COLO668 (cell line): ENCODE measurements at regions not wholly inside any gene's neighbourhood (a gene's known extent, or its start where the extent isn't known, plus 50 kb on each side); places are given as distances from the start of the nearest gene placed in this dataset.

ENCODE experiments used
- DNase-seq: peaks from one replicate; lab custom pipeline; 2025; ENCODE audit not compliant: unreplicated experiment; lab: John Stamatoyannopoulos, UW

DNA sequence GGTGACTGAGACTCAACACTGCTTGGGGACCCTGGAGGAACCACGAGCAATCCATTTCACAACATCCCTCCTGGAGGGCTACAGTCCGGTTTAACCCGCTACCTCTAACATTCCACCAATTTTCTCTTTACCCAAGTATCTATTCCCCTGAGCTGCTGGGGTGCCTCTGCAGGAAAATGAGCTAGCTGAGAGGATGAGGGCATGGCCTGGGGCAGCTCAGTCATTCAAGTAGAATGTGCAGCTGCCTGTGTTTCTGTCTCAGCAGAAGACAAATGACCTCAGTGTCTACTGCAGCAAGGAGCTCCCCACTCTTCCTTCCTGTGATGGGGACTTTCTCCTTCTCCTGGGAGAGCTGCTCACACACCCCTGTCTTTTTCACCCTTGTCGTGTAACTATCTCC is 120.8 kb downstream of the ZNF518B start:
- DNase-seq, result no peak

DNA sequence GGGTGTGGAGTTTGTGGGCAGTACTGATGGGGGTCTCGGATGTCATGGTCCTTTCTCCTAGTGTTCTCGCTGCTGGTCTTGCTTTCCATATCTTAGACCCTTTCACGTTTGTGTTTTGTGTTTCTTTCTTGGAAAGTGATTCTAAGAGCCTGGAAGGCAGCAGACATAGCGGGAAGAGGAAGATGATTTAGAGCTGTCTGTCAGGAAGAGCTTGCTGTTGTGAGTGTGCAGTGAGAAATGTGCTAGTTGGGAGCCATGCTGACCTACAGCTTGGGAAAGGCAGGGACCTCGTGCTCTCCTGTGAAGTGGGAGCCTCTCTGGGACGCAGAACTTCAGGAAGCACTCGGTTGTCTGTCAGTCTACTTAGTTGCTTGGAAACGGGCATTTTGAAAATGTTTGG is 122.2 kb downstream of the ZNF518B start:
- DNase-seq, result no peak

DNA sequence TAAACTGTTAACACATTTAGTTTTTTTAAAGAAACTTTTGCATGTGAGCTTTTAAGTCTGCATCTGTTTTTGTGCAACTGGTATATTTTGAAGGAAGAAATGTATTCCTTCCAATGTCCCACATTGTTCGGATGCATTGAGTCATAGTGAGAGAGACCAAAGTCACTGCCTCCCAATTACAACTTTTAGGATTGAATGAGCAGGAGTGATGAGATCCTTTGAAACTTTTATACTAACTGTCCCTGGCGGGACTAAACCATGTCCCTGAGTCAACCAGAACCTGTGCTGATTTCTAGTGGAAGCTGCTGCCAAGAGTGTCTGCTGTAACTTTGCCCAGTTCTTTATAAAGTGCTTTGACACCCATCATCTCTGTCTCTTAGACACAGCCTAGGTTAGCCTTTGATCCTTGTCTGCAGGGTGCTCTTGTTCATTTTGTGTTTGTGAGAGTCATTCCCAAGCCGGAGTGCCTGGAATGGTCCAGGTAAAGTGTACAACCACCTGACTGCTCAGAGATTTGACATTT is 122.7 kb downstream of the ZNF518B start:
- DNase-seq, result no peak

DNA sequence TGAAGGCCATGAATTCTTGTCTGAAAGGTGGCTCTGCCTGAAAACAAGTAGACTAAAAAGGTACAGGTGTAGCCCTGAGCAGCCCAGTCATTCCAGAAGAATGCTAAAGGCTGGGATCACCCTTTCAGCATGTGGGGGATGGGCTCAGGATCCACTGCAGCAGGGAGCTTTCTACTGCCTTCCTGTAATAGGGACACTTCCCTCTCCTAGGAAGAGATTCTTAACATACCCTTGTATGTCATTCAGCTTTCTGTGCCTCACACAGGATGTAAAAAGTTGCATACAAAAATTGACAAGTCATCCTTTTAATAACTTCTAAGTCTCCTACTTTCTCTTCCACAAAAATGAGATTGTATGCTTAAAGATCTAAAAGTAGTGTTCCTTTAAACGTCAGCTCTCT is 123.3 kb downstream of the ZNF518B start:
- DNase-seq, result no peak

DNA sequence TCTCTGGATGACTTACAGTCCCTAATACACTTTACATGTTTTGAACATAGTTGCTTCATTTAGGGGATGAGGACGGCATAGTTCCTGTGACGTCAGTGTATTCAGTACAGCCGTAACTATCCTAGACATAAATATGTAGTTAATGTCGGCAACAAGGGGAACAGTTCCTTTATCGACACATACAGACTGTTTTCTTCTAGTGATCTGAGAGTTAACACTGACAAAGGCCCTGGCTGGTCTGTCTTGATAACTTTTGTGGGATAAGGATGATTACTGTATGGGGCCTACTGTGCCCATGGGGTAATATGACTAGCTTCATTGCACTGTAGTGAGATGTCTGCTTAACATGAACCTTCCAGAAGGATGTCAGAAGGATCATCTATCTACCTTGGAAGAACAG is 131.2 kb downstream of the ZNF518B start:
- no peak for DNase-seq

DNA sequence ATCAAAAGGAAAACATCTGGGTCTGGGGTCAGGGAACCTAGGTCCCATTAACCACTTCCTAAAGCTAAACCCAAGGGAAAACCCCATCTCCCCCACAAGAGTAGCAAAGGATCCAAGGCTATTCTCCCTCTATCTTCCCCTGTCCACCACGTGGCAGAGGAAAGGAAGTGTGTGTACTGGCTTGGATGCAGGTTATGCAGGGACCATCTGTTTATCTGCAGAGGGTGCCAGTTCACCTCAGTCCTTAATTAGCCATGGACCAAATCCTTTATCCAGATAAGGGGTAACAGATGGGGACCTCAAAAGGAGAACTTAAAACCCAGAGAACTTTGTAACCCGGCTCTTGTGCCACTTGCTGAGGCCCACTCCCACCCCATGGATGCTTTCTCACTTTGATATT is 135.3 kb downstream of the ZNF518B start:
- no peak for DNase-seq

DNA sequence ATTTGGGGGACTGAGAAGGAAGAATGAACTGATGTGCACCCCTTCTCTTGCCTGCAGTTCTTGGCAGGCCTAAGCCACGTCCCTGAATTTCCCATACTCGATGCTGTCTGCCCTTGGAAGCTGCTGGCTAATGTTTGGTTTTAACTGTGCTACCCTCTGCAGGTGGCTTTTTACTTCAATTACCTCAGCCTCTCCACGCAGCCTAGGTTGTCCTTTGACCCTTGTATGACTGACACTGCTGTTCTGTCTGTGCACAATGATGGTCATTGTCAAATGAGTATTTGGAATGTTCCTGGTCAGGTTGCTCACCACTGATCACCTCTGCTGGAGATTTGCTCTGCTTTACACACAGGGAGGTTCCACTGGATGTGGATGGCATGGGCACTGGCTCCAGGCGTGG is 137.1 kb downstream of the ZNF518B start:
- no peak for DNase-seq

DNA sequence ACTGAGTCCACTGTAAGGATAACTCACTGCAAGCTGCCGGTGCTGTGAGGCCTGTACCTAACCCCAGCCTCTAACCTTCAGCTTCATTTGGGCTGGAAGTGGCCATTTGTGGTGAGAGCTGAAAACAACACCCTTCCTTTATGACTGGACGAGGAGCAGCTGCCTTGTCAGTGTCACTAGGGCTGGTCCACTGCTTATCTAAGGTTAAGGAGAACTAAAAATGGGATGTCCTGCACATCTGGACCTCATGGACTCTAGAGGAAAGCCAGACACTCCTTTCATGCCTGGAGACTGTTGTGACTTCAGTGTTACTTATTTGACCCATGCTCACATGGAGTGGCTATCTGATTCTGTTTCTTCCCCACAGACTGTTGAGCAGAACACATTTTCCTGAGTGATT is 139.9 kb downstream of the ZNF518B start:
- DNase-seq, result no peak

DNA sequence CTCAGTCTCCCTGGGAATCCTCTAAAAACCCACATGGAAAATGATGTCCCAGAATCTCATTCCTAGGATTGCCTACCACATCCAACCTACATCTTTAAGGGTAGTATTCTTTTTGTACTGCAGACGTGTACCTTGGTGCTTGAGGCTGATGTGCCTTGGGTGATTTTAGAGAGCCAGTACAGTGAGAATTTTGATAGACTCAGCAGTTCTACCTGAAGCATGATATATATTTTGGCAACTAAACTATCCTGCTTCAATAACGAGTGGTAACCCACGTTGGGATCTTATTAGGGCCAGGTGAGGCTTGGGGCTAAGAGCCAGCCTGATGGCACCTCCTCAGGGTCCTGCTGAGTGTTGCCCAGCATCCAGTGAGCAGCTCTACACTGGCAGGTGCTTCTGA is 140.4 kb downstream of the ZNF518B start:
- DNase-seq, result no peak

DNA sequence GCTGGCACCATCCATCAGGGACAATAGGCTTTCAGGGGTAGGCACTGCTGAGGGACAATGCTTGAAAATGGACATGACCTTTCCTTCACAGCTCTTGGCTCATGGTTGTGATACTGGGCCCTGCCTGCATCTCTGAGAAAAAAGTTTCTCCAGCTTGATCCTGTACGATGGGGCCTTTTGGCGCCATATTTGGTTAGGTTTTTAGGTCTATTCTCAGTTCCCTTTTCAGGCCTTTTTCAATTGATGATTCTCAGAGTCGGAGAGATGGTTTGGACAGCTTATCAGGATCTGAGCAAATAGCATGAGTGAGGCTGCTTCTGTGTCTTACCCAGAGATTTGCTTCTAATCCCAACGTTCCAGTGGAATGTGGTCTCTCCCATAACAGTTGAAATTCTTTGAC is 141.6 kb downstream of the ZNF518B start:
- no peak for DNase-seq

DNA sequence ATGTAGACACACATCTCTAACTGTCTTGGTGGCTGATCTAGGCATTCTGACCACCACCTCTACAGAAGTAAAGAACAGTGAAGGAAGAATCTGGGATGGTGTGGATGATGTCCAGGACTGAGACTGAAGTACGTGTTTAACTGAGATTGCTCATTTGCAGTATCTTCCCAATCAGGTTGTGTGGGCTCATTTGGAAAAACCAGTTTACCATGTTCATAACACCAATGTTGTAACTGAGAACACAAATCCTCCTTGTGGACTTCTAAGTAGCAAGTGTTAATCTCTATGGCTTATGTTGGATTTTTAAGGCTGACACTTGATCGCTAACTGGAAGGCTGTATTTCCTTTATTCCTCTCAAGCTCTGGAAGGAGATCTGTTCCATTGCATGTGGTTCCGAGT is 144.7 kb downstream of the ZNF518B start:
- DNase-seq, result no peak

DNA sequence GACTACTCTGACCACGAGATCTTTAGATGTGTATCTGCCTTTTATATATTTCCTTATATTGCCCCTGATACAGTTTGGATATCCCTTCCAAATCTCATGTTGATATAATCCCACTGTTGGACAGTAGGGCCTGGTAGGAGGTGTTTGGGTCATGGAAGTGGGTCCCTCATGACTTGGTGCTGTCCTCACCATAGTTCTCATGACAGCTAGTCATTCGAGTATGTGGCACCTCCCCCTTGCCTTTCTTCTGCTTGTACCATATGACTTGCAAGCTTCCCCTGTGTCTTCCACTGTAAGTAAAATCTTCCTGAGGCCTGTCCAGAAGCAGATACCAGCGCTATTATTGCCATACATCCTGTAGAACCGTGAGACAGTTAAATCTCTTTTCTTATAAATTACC is 145.3 kb downstream of the ZNF518B start:
- no peak for DNase-seq

DNA sequence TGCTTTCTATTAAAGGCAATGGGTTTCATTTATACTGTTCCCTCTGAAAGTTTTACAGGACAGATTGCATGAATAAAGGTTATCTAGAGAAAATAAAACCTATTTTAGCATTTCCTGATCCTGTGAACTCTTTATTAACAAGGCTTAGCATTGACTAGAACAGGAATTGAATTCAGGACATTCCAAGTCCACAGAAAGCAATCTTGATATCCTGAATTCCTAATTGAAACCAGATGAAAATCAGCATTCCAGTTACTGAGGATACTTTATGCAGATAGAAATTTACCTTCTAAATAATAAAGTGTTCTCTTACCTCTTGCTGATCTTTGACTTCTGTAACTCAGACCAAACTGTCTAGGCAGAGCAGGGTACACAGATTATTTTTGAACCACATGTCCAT is 151.4 kb downstream of the ZNF518B start:
- DNase-seq, result no peak

DNA sequence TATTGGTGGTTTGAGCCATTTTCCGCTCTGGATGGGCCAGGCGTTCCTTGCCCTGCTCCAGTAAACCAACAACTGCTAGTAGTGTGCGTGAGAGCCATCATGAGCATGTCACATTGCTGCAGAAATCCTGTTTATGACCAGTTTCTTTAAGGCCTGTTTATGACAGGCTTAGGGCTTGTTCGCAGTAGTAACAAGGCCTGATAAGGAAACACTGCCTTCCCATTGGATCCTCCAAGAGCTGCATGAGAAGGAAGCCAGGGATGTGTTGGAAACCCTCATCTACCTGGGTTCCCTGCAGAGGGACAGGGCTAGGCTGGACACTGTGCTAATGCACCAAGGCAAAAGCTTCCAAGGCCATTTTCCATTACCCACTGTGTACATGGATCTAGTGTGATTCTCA is 153.9 kb downstream of the ZNF518B start:
- DNase-seq, result no peak

DNA sequence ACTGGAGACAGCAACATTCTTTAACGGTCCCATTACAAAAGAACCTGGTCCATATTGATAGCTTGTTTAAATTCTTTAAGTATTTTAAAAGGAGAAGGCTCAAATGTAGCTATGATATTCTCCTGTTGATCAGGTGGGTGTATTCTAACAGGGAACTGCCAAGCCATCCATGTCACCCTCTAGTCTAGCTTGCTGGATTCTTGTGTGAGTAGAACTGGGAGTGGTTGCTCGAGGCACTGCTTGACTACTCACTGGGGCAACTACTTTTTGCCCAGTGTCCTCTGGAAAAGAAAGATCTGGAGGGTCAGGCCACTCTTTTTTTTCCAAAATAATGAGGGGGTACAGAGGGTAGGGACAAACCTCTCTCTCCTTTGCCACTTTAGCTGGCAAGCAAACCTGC is 155.1 kb downstream of the ZNF518B start:
- no peak for DNase-seq

DNA sequence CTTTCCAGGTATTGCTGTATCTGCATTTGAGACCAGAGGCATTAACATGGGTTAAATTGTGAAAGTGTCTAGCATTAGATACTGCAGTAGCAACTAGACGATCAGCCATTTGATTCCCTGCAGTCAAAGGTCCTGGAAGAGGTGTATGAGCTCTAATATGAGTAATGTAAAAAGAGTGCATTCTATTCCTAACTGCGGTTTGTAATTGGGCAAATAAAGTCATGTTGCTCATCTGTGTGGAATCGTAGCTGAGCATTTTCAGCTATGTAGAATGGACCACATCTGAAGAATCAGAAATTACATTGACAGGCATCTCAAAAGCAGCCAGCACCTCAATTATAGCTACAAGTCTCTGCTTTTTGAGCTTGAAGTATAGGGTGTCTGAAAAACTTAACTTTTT is 157.6 kb downstream of the ZNF518B start:
- no peak for DNase-seq

DNA sequence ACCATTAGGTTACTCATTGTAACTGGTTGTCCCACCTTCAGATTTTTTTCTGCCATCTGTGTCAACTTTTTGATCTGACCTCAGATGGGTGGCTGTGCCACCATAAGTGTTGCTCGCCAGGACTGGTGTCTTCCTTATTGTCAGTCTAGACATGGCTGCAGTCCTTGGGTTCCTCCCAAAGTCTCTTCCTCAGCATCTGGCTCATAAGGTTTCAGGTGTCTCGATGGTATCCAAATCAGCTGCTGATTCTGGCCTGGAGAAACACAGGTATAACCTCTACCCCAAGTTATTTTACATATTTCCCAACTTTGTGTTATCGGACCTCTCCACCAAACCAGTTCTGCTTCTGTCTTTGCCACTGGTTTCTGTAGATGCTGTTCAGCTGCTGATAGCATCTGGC is 158.5 kb downstream of the ZNF518B start:
- DNase-seq, result no peak

DNA sequence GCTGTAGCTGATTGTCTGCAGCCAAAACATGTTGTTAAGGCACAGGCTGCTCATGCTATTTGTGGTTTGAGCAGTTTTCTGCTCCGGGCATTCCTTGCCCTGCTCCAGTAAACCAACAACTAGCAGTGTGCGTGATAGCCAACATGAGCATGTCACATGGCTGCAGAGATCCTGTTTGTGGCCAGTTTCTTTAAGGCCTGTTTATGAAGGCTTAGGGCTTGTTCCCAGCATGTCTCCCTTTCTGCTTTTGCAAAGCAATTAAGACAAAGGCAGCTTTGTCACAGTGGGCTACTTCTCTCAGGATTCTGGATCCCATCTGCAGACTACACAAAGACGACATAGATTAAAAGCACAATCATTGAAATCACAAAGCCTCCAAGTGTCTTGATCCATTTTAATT is 160.5 kb downstream of the ZNF518B start:
- no peak for DNase-seq

DNA sequence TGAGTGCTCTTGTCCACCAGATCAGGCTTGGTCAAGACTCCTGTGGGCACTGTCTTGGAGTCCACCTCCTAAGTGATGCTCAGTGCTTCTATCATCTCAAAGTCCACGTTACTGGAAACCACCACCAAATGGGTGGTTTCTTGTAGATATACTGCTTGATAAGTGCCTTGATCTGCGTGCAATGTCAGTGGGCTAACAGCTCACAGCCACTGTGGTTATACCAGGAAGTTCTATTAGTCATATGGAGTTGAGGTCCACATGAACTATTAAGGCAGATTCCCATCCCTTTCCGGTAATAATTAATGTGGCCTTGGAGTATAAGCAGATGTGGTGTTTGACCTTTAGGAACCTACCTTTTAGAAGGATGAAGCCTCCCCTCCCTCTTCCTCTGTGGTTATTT is 161.9 kb downstream of the ZNF518B start:
- no peak for DNase-seq

DNA sequence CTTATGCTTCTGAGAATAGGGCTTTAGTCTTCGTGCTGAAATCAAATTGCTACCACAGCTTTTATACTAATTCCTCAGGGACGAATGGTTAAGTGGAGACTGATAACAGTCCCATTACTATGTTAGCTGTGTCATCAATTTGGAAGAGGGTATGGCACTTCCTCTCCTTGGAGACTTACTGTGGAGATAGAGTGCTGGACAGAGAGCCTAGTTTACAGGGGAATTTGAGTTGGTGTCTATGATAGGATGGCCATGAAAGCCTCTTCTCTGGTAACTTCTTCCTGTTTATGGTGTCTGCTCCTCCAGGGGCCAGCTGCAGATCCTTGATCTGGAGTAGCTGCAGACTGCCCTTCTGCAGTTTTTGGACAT is 167.7 kb downstream of the ZNF518B start:
- no peak for DNase-seq

DNA sequence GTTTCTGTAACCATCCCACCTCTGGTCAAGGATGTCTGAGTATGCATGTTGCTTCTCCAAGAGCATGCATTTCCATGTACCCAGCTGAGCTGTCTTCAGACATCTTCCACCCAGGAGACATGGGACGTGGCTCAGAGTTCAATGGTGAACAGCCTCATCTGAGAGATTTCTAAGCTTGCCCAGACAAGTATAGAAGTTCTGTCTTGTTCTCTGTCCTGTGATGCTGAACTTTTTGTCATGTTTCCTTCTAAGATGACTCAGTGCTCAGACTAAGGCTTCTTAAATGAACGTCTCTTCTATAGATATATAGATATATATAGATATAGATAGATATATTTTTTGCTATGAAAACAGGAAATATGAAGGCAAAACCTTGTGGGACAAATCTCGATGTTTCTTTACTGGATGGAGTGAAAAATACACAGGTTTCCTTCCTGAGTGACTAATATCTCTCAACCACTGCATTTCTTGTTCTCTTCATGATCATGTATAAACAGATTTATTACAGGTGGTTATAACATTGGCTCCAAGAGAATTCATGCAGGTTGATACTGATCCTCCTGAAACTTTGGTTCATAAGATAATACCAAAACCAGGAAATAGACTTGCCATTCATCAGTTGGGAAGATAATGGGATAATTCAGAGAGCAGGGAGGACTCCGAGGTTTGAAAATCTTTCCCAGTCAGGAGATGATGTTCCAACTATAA is 168.2 kb downstream of the ZNF518B start:
- DNase-seq, result no peak

DNA sequence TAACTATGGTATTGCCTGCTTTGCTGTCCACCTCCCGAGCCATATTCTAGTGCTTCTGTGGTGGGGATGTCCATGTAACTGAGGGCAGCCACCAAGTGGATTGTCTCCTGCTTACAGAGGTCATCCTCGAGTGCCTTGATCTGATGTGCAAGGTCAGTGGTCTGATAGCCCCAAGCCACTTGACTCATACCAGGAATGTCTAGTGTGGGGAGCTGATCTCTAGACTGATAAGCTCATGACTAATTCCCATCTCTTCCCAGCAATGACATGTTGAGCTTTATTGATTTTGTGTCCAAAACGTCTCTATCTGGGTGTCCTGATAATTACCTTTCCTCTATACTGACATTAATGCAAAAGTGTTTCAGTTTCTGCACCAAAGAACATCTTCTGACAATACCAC is 168.4 kb upstream of the WDR1 start:
- no peak for DNase-seq

DNA sequence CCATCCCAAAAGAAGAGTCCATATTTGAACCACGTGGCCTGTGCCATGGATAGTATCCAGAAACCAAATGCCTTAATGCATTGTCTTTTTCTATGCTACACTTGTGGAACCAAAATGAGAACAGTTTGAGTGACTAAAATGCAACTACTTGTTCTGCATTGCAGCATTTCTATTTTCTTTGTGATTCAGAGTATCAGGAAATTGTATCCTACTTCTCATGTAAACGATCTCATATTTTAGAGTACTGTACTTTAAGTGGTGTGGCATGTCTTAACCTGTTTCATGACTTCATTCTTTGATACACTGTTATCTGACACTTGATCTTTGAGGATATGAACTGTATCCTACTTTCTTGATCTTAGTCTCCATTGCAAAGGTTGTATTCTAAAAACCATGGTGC is 167.2 kb upstream of the WDR1 start:
- no peak for DNase-seq
